Smooth muscle cell (in vitro differentiated cells): ENCODE measurements at regions not wholly inside any gene's neighbourhood (a gene's known extent, or its start where the extent isn't known, plus 50 kb on each side); places are given as distances from the start of the nearest gene placed in this dataset.

Experiments used
- DNase-seq: peaks from one replicate; lab custom pipeline; 2025; ENCODE audit not compliant: unreplicated experiment; lab: John Stamatoyannopoulos, UW
- H2AFZ ChIP-seq: fragments of 200-600 bp; sonication (generic); 2 replicates; pipeline ENCODE4 v1.6.0; 2016; ENCODE audit warnings: antibody characterized with exemption, low read depth, mild to moderate bottlenecking
- H3F3A ChIP-seq: fragments of 200-600 bp; sonication (generic); 2 replicates; pipeline ENCODE4 v1.6.0; 2017; ENCODE audit warnings: antibody characterized with exemption, low read depth
- H3K27ac ChIP-seq: fragments of 200-600 bp; sonication (generic); 2 replicates; pipeline ENCODE4 v1.5.1; 2016; ENCODE audit warnings: low read depth, mild to moderate bottlenecking
- H3K27me3 ChIP-seq: fragments of 200-600 bp; sonication (generic); 2 replicates; pipeline ENCODE4 v1.6.1; 2016; ENCODE audit warnings: low read depth, mild to moderate bottlenecking
- H3K36me3 ChIP-seq: fragments of 200-600 bp; sonication (generic); 2 replicates; pipeline ENCODE4 v1.5.1; 2016; ENCODE audit warnings: low read depth
- H3K4me1 ChIP-seq: fragments of 200-600 bp; sonication (generic); 2 replicates; pipeline ENCODE4 v1.5.1; 2016; ENCODE audit warnings: low read depth
- H3K4me2 ChIP-seq: fragments of 200-600 bp; sonication (generic); 2 replicates; pipeline ENCODE4 v1.6.0; 2016; ENCODE audit warnings: mild to moderate bottlenecking
- H3K4me3 ChIP-seq: fragments of 200-600 bp; sonication (generic); 2 replicates; pipeline ENCODE4 v1.5.1; 2016; ENCODE audit warnings: mild to moderate bottlenecking
- H3K79me2 ChIP-seq: fragments of 200-600 bp; sonication (generic); 2 replicates; pipeline ENCODE4 v1.6.0; 2016; ENCODE audit warnings: low read depth, mild to moderate bottlenecking
- H3K9ac ChIP-seq: fragments of 200-600 bp; sonication (generic); 2 replicates; pipeline ENCODE4 v1.6.0; 2016; ENCODE audit warnings: low read depth
- H3K9me3 ChIP-seq: fragments of 200-600 bp; sonication (generic); replicated peaks from 2 replicates; pipeline ENCODE4 v1.5.1; 2016; ENCODE audit warnings: low read depth
- H4K20me1 ChIP-seq: fragments of 200-600 bp; sonication (generic); 2 replicates; pipeline ENCODE4 v1.6.0; 2016; ENCODE audit warnings: low read depth
- WGBS: methylation state at CpG from one replicate; pipeline ENCODE4 v1.1.7; 2016; ENCODE audit warnings: low lambda C conversion rate; 5-methylcytosine and 5-hydroxymethylcytosine counted together
- TF ChIP-seq, protein P1 (sequence below): fragments of 200-600 bp; sonication (generic); IDR thresholded peaks from 2 replicates; pipeline ENCODE4 v1.5.1; 2017; ENCODE audit warnings: borderline replicate concordance, mild to moderate bottlenecking, antibody characterized with exemption; ENCODE audit not compliant: insufficient read depth, poor library complexity, severe bottlenecking

- Histone ChIP-seq H2AFZ (no peak overlapping the region), H3K4me1 (peaks cover 5% of the 10 kb centered on the region), H3K36me3 (no peaks in the 10 kb centered on the region), H4K20me1 (no peaks in the 10 kb centered on the region), H3K27ac (no peak overlapping the region), H3K4me3 (no peak overlapping the region), H3K9ac (no peak overlapping the region), H3K79me2 (no peaks in the 10 kb centered on the region), H3K4me2 (no peak overlapping the region), H3F3A (no peaks in the 10 kb centered on the region), H3K27me3 (peaks cover 39% of the 10 kb centered on the region), H3K9me3 (no peaks in the 10 kb centered on the region)
- 92% methylated on average over 3 of the region's 3 CpGs for WGBS
- TF ChIP-seq, protein P1, sequence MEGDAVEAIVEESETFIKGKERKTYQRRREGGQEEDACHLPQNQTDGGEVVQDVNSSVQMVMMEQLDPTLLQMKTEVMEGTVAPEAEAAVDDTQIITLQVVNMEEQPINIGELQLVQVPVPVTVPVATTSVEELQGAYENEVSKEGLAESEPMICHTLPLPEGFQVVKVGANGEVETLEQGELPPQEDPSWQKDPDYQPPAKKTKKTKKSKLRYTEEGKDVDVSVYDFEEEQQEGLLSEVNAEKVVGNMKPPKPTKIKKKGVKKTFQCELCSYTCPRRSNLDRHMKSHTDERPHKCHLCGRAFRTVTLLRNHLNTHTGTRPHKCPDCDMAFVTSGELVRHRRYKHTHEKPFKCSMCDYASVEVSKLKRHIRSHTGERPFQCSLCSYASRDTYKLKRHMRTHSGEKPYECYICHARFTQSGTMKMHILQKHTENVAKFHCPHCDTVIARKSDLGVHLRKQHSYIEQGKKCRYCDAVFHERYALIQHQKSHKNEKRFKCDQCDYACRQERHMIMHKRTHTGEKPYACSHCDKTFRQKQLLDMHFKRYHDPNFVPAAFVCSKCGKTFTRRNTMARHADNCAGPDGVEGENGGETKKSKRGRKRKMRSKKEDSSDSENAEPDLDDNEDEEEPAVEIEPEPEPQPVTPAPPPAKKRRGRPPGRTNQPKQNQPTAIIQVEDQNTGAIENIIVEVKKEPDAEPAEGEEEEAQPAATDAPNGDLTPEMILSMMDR, result no peak
- no peak for DNase-seq
Measured at GRCh38 chr16:79349803-79350202, 250.7 kb downstream of the MAF start.

DNA sequence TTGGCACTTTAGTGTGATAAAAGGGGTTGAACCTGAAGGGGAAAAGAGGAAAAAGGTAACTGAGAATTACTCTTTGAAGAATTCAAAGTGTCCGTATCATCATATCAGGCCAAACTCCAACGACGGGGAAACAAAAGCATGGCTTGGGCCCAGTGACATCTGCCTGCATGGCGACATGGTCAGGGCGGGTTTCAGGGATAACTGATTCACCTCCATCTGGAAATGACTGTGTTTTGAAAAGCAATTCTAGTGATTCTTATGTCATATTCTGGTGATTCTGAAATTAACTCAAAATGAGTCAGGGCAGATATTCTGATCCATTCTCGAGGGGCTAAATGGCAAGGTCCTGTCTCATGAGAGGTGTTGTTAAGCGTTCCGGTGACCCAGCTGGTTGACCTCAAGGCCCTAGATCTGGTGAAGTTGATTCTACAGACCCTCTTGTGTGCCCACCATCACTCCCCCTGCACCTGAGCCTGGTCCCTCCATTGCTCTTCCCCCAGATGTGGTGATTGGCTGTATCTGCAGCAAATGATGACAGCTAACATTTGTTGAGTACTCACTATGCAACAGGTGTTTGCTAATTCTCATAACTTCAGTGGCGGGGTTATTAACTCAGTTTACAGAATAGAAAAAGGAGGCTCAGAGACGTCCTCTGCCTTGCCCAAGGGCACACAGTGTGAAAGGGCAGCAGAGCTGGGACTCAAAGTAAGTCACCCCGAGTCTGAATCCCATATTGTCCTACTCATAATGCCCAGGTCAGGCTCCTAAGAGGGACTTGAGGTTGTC lies 251.8 kb downstream of the MAF start:
- Histone ChIP-seq H3K4me1 (peaks cover 5% of the 10 kb centered on the region), H4K20me1 (no peaks in the 10 kb centered on the region), H3K4me2 (no peak overlapping the region), H3K9ac (no peak overlapping the region), H3K36me3 (no peaks in the 10 kb centered on the region), H3K9me3 (no peaks in the 10 kb centered on the region), H2AFZ (no peak overlapping the region), H3K27me3 (peaks cover 45% of the 10 kb centered on the region), H3F3A (no peaks in the 10 kb centered on the region), H3K79me2 (no peaks in the 10 kb centered on the region), H3K27ac (no peak overlapping the region), H3K4me3 (no peak overlapping the region)
- WGBS, result 93% methylated on average over 11 of the region's 11 CpGs
- no peak for DNase-seq
- TF ChIP-seq, protein P1, result no peak

DNA sequence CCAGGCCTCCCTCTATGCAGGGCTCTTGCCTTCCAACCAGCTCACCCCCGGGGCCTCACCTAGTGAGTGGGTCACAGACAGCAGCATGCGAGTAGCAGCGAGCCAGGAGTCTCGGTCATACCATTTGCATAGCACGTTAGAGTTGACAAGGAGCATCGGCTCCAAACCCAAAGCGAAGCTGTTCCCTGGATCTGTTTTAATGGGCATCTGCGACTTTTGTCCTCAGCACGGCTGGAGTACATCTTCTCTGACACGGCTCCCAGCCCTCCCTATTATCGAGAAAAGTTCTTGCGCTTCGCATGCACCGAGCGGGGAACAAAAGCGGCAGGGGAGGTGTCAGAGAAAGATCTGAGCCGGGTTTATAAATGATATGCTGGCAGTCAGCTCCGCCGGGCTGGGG lies 253.3 kb downstream of the MAF start:
- Histone ChIP-seq H3K9ac (no peak overlapping the region), H3F3A (no peaks in the 10 kb centered on the region), H3K4me3 (no peak overlapping the region), H4K20me1 (no peaks in the 10 kb centered on the region), H3K79me2 (no peaks in the 10 kb centered on the region), H2AFZ (no peak overlapping the region), H3K9me3 (no peaks in the 10 kb centered on the region), H3K4me2 (no peak overlapping the region), H3K36me3 (no peaks in the 10 kb centered on the region), H3K27me3 (peaks cover 44% of the 10 kb centered on the region), H3K4me1 (peaks cover 5% of the 10 kb centered on the region), H3K27ac (no peak overlapping the region)
- WGBS, result 82% methylated on average over 19 of the region's 19 CpGs
- no peak for DNase-seq
- TF ChIP-seq, protein P1, result no peak

DNA sequence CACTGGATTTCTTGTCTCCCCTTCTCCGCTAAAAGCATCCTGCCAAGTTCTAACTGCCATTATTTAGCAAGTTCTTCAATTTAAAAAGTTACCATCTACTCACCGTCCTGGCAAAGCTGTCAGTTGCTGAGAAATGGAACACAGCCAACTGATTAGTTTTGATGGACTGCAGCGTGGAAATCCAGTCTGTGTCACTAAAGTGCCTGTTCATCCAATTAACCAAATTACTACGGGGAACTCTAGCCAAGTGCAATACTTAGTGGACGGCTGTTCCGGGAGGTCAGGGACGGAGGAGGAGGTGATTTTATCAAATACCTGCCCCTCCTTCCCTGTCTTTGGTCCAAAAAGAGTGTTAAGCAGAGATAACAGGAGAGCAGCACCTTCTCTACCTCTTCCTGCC lies 260.7 kb downstream of the MAF start:
- DNase-seq, result no peak
- Histone ChIP-seq H3K27me3 (peaks cover 19% of the 10 kb centered on the region), H3K9me3 (no peaks in the 10 kb centered on the region), H2AFZ (no peak overlapping the region), H3K4me3 (no peak overlapping the region), H3F3A (no peaks in the 10 kb centered on the region), H4K20me1 (no peaks in the 10 kb centered on the region), H3K4me1 (no peaks in the 10 kb centered on the region), H3K9ac (no peak overlapping the region), H3K27ac (no peak overlapping the region), H3K4me2 (no peak overlapping the region), H3K36me3 (no peaks in the 10 kb centered on the region), H3K79me2 (no peaks in the 10 kb centered on the region)
- TF ChIP-seq, protein P1, result no peak
- 65% methylated on average over 7 of the region's 7 CpGs for WGBS
